Tibial nerve (tissue), 4 donors: ENCODE measurements at regions not wholly inside any gene's neighbourhood (a gene's known extent, or its start where the extent isn't known, plus 50 kb on each side); places are given as distances from the start of the nearest gene placed in this dataset.
"Not testable (repeated sequence)": the region's sequence is repeated elsewhere in the genome, so short reads cannot be mapped to it uniquely, and the experiment has no call there.

ENCODE experiments used
- DNase-seq, 2 donors: peaks; one replicate each; pipeline ENCODE4 v3.0.0-alpha.2; 2019; ENCODE audit warnings: low spot score in 2 of 2
- H3K27ac ChIP-seq, 4 donors: fragments of 200-600 bp; sonication (generic) in 3 of 4; one replicate each; pipeline ENCODE4 v1.5.1; 2017 to 2019; ENCODE audit warnings: mild to moderate bottlenecking in 1 of 4
- H3K27me3 ChIP-seq, 2 donors: fragments of 200-600 bp; sonication (generic) in 1 of 2; one replicate each; pipeline versions ENCODE4 v1.5.1 to v1.6.0; 2017 to 2019
- H3K36me3 ChIP-seq, 3 donors: fragments of 200-600 bp; sonication (generic); one replicate each; pipeline ENCODE4 v1.5.1; 2018 to 2019
- H3K4me1 ChIP-seq, 4 donors: fragments of 200-600 bp; sonication (generic) in 3 of 4; one replicate each; pipeline ENCODE4 v1.5.1; 2017 to 2019
- H3K4me3 ChIP-seq, 4 donors: fragments of 200-600 bp; sonication (generic) in 3 of 4; one replicate each; pipeline ENCODE4 v1.5.1; 2017 to 2019; ENCODE audit warnings: mild to moderate bottlenecking in 1 of 4, moderate library complexity in 1 of 4
- H3K9me3 ChIP-seq, 4 donors: fragments of 200-600 bp; sonication (generic) in 3 of 4; one replicate each; pipeline ENCODE4 v1.5.1; 2017 to 2019
- EP300 ChIP-seq, 2 donors: sonication (generic); formaldehyde crosslinking; IDR thresholded peaks; one replicate each; pipeline ENCODE4 v1.6.1; 2017; ENCODE audit warnings: antibody characterized with exemption in 2 of 2, mild to moderate bottlenecking in 1 of 2
- POLR2A ChIP-seq, 2 donors: fragments of 450-650 bp; IDR thresholded peaks; one replicate each; pipeline ENCODE4 v1.6.1; 2017; ENCODE audit warnings: antibody characterized with exemption in 2 of 2, mild to moderate bottlenecking in 2 of 2, moderate library complexity in 2 of 2
- WGBS, 2 donors: methylation state at CpG; one replicate each; pipeline ENCODE4 v1.1.5; 2018; 5-methylcytosine and 5-hydroxymethylcytosine counted together
- TF ChIP-seq, protein P1 (sequence below), 5 experiments: fragments of 200-600 bp in 3 of 5; fragments of 450-650 bp in 2 of 5; sonication (generic) in 3 of 5; IDR thresholded peaks; one replicate each; pipeline ENCODE4 v1.5.1; 2016 to 2019; ENCODE audit warnings: antibody characterized with exemption in 5 of 5, mild to moderate bottlenecking in 3 of 5, moderate library complexity in 2 of 5

DNA sequence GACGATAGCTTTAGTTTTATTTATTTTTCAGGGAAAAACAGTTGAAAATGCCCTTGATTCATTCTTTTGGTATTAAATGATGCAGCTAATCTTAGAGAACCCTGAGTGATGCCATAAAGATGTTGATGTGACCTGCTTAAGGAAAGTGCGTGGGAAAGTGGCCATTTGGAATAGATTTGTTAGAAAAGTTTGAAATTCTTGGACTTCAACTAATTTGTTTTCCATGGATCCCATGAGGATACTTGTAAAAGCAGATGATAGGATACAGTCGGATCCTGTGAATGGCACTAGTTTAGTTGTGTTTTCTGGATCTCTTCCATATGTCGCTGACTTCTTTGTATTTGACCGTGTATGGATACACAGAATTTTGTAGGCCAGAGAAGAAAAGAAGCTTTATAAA lies 69.0 kb downstream of the SEPTIN7 start:
- Histone ChIP-seq H3K27me3 (no peaks in the 10 kb centered on the region), H3K9me3 (no peaks in the 10 kb centered on the region), H3K27ac (peak overlapping the region in 1 of 4 donors; percentile 42), H3K4me3 (no peak overlapping the region), H3K4me1 (peaks cover 0 to 19% (median 0%) of the 10 kb centered on the region in 4 donors), H3K36me3 (peaks cover 0 to 17% (median 0%) of the 10 kb centered on the region in 3 donors)
- no peak for DNase-seq
- 33 to 44% methylated on average over 5 of the region's 5 CpGs for WGBS, 2 donors
- TF ChIP-seq EP300 (IDR thresholded peaks at IDR 0.05) (no peak), POLR2A (IDR thresholded peaks at IDR 0.05) (no peak)
- TF ChIP-seq, protein P1, sequence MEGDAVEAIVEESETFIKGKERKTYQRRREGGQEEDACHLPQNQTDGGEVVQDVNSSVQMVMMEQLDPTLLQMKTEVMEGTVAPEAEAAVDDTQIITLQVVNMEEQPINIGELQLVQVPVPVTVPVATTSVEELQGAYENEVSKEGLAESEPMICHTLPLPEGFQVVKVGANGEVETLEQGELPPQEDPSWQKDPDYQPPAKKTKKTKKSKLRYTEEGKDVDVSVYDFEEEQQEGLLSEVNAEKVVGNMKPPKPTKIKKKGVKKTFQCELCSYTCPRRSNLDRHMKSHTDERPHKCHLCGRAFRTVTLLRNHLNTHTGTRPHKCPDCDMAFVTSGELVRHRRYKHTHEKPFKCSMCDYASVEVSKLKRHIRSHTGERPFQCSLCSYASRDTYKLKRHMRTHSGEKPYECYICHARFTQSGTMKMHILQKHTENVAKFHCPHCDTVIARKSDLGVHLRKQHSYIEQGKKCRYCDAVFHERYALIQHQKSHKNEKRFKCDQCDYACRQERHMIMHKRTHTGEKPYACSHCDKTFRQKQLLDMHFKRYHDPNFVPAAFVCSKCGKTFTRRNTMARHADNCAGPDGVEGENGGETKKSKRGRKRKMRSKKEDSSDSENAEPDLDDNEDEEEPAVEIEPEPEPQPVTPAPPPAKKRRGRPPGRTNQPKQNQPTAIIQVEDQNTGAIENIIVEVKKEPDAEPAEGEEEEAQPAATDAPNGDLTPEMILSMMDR (IDR thresholded peaks at IDR 0.05), result no peak

- no peak overlapping the region for H3K27ac ChIP-seq
- peaks cover 0 to 25% (median 0%) of the 10 kb centered on the region in 4 donors for H3K4me1 ChIP-seq
- no peaks in the 10 kb centered on the region for H3K27me3 ChIP-seq
- no peak overlapping the region for H3K4me3 ChIP-seq
- DNase-seq, result no peak
- H3K9me3 ChIP-seq, result no peaks in the 10 kb centered on the region
- TF ChIP-seq EP300 (IDR thresholded peaks at IDR 0.05), result no peak
- TF ChIP-seq, protein P1 (IDR thresholded peaks at IDR 0.05), result no peak
- no peak for TF ChIP-seq POLR2A (IDR thresholded peaks at IDR 0.05)
- H3K36me3 ChIP-seq, result peaks cover 0 to 13% (median 0%) of the 10 kb centered on the region in 3 donors
Measured at GRCh38 chr7:35871856-35872255, 71.0 kb downstream of the SEPTIN7 start.

- H3K27me3 ChIP-seq, result no peaks in the 10 kb centered on the region
- no peak overlapping the region for H3K4me3 ChIP-seq
- no peaks in the 10 kb centered on the region for H3K9me3 ChIP-seq
- peaks cover 0 to 14% (median 0%) of the 10 kb centered on the region in 4 donors for H3K4me1 ChIP-seq
- no peak for TF ChIP-seq POLR2A (IDR thresholded peaks at IDR 0.05)
- TF ChIP-seq EP300 (IDR thresholded peaks at IDR 0.05), result no peak
- TF ChIP-seq, protein P1 (IDR thresholded peaks at IDR 0.05), result no peak
- H3K27ac ChIP-seq, result no peak overlapping the region
- no peak for DNase-seq
- WGBS, 2 donors, result 46 to 52% methylated on average over 1 of the region's 1 CpG
- H3K36me3 ChIP-seq, result no peaks in the 10 kb centered on the region
Measured at GRCh38 chr7:35874886-35875285, 74.0 kb downstream of the SEPTIN7 start.

DNA sequence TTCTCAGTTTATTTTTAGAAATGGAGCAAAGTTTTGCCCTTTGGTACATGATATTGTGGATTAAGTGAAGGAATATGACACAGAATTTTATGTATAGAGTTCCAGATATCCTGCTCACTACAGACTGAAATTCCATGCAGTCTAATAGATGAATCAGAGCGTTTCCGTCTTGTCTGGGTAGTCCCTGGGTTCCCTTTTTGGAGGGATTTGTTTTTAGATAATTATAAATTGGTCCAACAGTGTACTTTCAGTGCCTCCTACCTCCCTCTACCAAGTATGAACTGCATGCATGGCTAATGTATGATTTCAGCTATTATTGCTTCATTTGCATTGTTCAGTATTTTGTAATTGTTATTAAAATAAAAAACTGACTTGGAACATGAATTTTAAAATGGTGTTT lies 74.4 kb downstream of the SEPTIN7 start:
- peaks cover 0 to 11% (median 0%) of the 10 kb centered on the region in 4 donors for H3K4me1 ChIP-seq
- WGBS, 2 donors, result 48 to 64% methylated on average over 2 of the region's 2 CpGs
- TF ChIP-seq, protein P1 (IDR thresholded peaks at IDR 0.05), result no peak
- TF ChIP-seq EP300 (IDR thresholded peaks at IDR 0.05), result no peak
- no peak for TF ChIP-seq POLR2A (IDR thresholded peaks at IDR 0.05)
- no peaks in the 10 kb centered on the region for H3K9me3 ChIP-seq
- H3K27me3 ChIP-seq, result no peaks in the 10 kb centered on the region
- no peak overlapping the region for H3K4me3 ChIP-seq
- H3K27ac ChIP-seq, result no peak overlapping the region
- no peak for DNase-seq
- H3K36me3 ChIP-seq, result no peaks in the 10 kb centered on the region

DNA sequence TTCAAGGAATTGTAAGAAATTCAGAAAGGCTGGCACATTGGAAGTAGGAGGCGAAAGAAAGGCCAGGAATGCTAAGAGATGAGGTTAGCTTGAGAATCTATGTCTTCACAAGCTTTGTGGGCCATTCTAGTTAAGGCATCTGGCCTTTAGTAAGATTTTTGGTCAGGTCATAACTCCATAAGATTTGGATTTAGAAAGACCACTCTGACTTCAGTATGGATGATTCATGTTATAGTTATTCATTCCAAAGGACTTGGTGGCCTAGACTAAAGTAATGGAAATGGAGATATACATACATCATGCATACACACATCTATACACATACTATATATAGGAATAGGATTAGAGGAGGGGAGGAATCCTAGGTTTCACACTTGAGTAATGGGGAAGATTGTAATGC lies 77.5 kb downstream of the SEPTIN7 start:
- TF ChIP-seq, protein P1 (IDR thresholded peaks at IDR 0.05), result no peak
- TF ChIP-seq EP300 (IDR thresholded peaks at IDR 0.05), result no peak
- TF ChIP-seq POLR2A (IDR thresholded peaks at IDR 0.05), result no peak
- H3K4me3 ChIP-seq, result no peak overlapping the region
- peaks cover 0 to 11% (median 0%) of the 10 kb centered on the region in 3 donors for H3K36me3 ChIP-seq
- H3K9me3 ChIP-seq, result no peaks in the 10 kb centered on the region
- WGBS, 2 donors, result 97 to 100% methylated on average over 1 of the region's 1 CpG
- no peaks in the 10 kb centered on the region for H3K27me3 ChIP-seq
- no peak for DNase-seq
- H3K27ac ChIP-seq, result no peak overlapping the region
- H3K4me1 ChIP-seq, result peaks cover 0 to 11% (median 0%) of the 10 kb centered on the region in 4 donors

DNA sequence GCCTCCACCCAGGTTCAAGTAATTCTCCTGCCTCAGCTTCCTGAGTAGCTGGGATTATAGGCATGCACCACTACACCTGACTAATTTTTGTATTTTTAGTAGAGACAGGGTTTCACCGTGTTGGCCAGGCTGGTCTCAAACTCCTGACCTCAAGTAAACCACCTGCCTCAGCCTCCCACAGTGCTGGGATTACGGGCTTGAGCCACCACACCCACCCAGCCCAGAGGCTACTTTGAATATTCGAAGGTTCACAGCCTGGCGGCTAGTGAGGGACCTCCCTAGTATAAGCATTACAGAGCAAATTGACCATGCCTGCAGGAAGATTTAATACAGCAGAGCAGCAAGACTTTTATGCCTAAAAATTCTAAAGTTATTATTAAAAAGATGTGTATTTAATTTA lies 86.6 kb downstream of the SEPTIN7 start:
- 83 to 91% methylated on average over 4 of the region's 4 CpGs for WGBS, 2 donors
- H3K27me3 ChIP-seq, DNase-seq: not testable (repeated sequence)

More for the DNA sequence above, 86.6 kb downstream of the SEPTIN7 start:
- not testable (repeated sequence) for H3K4me1 ChIP-seq, H3K27ac ChIP-seq, H3K4me3 ChIP-seq, H3K9me3 ChIP-seq
- H3K36me3 ChIP-seq, result peaks cover 0 to 53% (median 2%) of the 10 kb centered on the region in 3 donors
